Esophagus squamous epithelium (tissue), 5 donors: ENCODE measurements at regions not wholly inside any gene's neighbourhood (a gene's known extent, or its start where the extent isn't known, plus 50 kb on each side); places are given as distances from the start of the nearest gene placed in this dataset.

Experiments
- DNase-seq: peaks from one replicate; lab custom pipeline; 2025; lab: John Stamatoyannopoulos, UW
- H3K27ac ChIP-seq, 4 donors: fragments of 200-600 bp; sonication (generic); one replicate each; pipeline ENCODE4 v1.5.1; 2016 to 2019; ENCODE audit warnings: mild to moderate bottlenecking in 1 of 4
- H3K27me3 ChIP-seq, 4 donors: fragments of 200-600 bp; sonication (generic); 1 replicate in 3 of 4; 2 replicates in 1 of 4; pipeline versions ENCODE4 v1.5.1 to v1.6.0; 2017 to 2021; ENCODE audit warnings: antibody characterized with exemption in 1 of 4
- H3K36me3 ChIP-seq, 3 donors: fragments of 200-600 bp; sonication (generic); one replicate each; pipeline ENCODE4 v1.5.1; 2016 to 2019
- H3K4me1 ChIP-seq, 3 donors: fragments of 200-600 bp; sonication (generic); one replicate each; pipeline ENCODE4 v1.5.1; 2017 to 2019
- H3K4me3 ChIP-seq, 4 donors: fragments of 200-600 bp; sonication (generic); 1 replicate in 3 of 4; 2 replicates in 1 of 4; pipeline ENCODE4 v1.5.1; 2016 to 2019; ENCODE audit warnings: mild to moderate bottlenecking in 2 of 4, moderate library complexity in 1 of 4
- H3K9me3 ChIP-seq, 3 donors: fragments of 200-600 bp; sonication (generic); one replicate each; pipeline ENCODE4 v1.5.1; 2016 to 2019
- POLR2A ChIP-seq, 4 donors: fragments of 450-650 bp; IDR thresholded peaks; one replicate each; pipeline ENCODE4 v1.6.1; 2017; ENCODE audit warnings: antibody characterized with exemption in 4 of 4, mild to moderate bottlenecking in 4 of 4, moderate library complexity in 3 of 4
- WGBS, 2 donors: methylation state at CpG; one replicate each; pipeline ENCODE4 v1.1.5; 2018; 5-methylcytosine and 5-hydroxymethylcytosine counted together
- intact Hi-C: fragments of 100-400 bp; cut with DNase I; formaldehyde crosslinking; loops from one replicate; pipeline ENCODE4 v1.15.0; 2022
- TF ChIP-seq, protein P1 (sequence below), 6 experiments: fragments of 450-650 bp in 4 of 6; fragments of 200-600 bp in 2 of 6; sonication (generic) in 2 of 6; IDR thresholded peaks; one replicate each; pipeline ENCODE4 v1.5.1; 2016 to 2019; ENCODE audit warnings: antibody characterized with exemption in 6 of 6, mild to moderate bottlenecking in 4 of 6, moderate library complexity in 4 of 6
- donor health status: DM: yes; HTN: yes; CAD: no.

DNA sequence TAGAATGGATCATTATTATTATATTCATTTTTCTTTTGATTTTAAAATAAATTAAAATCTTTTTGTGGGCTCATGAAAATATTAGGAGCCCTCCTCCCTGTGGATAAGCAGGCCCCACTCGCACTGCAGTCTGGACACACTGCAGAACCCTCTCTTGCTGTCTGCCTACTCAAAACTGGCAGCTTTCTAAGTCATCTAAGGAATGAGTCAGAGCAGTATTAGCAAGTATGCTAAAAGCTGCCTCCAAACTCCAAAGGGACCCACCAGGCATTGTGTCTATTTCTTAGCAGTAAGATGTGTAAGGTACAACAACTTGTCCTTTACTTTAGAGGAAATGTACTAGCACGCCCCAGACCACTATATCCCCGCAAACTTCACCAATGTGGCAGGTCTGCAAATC, 108.8 kb downstream of the SYF2 start:
- Histone ChIP-seq H3K4me3 (no peak overlapping the region), H3K9me3 (no peaks in the 10 kb centered on the region), H3K4me1 (no peaks in the 10 kb centered on the region), H3K36me3 (no peaks in the 10 kb centered on the region), H3K27me3 (peaks cover 0 to 11% (median 0%) of the 10 kb centered on the region in 4 donors), H3K27ac (no peak overlapping the region)
- no peak for DNase-seq
- 69 to 70% methylated on average over 2 to 3 of the region's 3 CpGs for WGBS, 2 donors
- TF ChIP-seq, protein P1, sequence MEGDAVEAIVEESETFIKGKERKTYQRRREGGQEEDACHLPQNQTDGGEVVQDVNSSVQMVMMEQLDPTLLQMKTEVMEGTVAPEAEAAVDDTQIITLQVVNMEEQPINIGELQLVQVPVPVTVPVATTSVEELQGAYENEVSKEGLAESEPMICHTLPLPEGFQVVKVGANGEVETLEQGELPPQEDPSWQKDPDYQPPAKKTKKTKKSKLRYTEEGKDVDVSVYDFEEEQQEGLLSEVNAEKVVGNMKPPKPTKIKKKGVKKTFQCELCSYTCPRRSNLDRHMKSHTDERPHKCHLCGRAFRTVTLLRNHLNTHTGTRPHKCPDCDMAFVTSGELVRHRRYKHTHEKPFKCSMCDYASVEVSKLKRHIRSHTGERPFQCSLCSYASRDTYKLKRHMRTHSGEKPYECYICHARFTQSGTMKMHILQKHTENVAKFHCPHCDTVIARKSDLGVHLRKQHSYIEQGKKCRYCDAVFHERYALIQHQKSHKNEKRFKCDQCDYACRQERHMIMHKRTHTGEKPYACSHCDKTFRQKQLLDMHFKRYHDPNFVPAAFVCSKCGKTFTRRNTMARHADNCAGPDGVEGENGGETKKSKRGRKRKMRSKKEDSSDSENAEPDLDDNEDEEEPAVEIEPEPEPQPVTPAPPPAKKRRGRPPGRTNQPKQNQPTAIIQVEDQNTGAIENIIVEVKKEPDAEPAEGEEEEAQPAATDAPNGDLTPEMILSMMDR (IDR thresholded peaks at IDR 0.05): no peak
- TF ChIP-seq POLR2A (IDR thresholded peaks at IDR 0.05): no peak
- intact Hi-C loops: no loop called here

DNA sequence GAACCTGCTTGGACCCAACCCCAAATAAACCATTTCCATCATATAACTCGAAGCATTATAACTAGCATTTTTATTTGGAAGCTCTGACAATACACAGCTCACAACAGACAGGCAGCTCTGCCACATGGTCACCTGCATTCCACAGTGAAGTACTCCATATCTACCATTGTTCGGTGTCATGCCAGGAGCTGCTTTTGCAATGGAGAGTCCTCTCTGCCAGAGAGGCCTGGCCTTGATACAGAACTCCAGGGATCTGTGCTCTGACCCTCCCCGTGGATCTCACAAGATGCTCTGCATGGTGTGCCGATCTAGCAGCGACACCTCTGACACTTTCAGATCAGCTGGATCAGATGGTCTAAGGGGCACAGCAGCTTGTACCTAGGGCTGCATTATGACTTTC, 109.6 kb downstream of the SYF2 start:
- DNase-seq: no peak
- TF ChIP-seq POLR2A (IDR thresholded peaks at IDR 0.05): no peak
- TF ChIP-seq, protein P1 (IDR thresholded peaks at IDR 0.05): no peak
- no peak overlapping the region for H3K27ac ChIP-seq
- no peaks in the 10 kb centered on the region for H3K9me3 ChIP-seq
- no peak overlapping the region for H3K4me3 ChIP-seq
- H3K36me3 ChIP-seq: no peaks in the 10 kb centered on the region
- WGBS, 2 donors: 68 to 71% methylated on average over 2 to 5 of the region's 5 CpGs
- intact Hi-C loops: no loop called here
- peaks cover 0 to 11% (median 0%) of the 10 kb centered on the region in 4 donors for H3K27me3 ChIP-seq
- no peaks in the 10 kb centered on the region for H3K4me1 ChIP-seq

DNA sequence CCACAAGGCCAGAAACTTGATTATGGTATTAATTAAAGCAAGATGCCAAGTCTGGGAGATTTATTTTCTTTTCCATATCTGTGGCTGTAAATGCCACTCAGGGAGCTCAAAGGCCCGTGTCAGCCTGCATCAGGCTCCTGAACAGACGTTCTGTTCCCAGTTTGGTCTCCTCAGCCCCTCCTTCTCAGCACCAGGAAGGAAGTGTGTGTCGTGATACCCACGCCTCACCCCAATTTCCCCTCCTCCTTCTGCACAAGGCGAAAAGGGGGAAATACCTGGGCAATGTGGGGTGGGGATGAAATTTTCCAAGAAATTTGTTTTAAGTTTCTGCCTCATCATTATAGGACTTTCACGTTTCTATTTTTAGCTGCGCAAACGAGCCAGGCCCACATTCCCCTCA, 112.0 kb downstream of the SYF2 start:
- Histone ChIP-seq H3K4me1 (no peaks in the 10 kb centered on the region), H3K27me3 (peaks cover 0 to 22% (median 0%) of the 10 kb centered on the region in 4 donors), H3K4me3 (no peak overlapping the region), H3K9me3 (no peaks in the 10 kb centered on the region), H3K27ac (no peak overlapping the region), H3K36me3 (no peaks in the 10 kb centered on the region)
- no peak for DNase-seq
- TF ChIP-seq POLR2A (IDR thresholded peaks at IDR 0.05): no peak
- TF ChIP-seq, protein P1 (IDR thresholded peaks at IDR 0.05): no peak
- intact Hi-C loops: no loop called here
- WGBS, 2 donors: 30 to 38% methylated on average over 8 of the region's 8 CpGs

DNA sequence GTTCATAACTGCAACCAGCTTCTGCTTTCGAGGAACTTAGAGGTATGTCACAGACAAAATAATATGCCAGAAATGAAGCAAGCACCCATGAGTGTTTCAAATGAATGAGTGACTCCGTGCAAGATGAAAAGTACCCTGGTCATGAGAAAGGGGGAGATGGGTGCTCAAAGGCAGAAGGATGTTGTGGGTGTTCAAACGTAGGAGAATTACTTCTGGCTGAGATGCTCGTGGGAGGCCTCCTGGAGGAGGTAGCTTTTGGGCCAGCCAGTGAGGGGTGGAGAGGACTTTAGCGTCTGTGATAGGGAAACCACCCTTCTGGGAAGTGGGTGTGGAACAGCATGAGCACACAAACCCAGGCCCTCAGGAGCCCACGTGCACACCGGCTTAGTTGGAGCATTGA, 113.8 kb downstream of the SYF2 start:
- Histone ChIP-seq H3K27me3 (peaks cover 0 to 30% (median 0%) of the 10 kb centered on the region in 4 donors), H3K4me3 (no peak overlapping the region), H3K27ac (no peak overlapping the region), H3K4me1 (no peaks in the 10 kb centered on the region), H3K36me3 (no peaks in the 10 kb centered on the region), H3K9me3 (no peaks in the 10 kb centered on the region)
- no peak for DNase-seq
- TF ChIP-seq POLR2A (IDR thresholded peaks at IDR 0.05): no peak
- TF ChIP-seq, protein P1 (IDR thresholded peaks at IDR 0.05): no peak
- intact Hi-C loops: no loop called here
- WGBS, 2 donors: 57 to 79% methylated on average over 7 of the region's 7 CpGs

DNA sequence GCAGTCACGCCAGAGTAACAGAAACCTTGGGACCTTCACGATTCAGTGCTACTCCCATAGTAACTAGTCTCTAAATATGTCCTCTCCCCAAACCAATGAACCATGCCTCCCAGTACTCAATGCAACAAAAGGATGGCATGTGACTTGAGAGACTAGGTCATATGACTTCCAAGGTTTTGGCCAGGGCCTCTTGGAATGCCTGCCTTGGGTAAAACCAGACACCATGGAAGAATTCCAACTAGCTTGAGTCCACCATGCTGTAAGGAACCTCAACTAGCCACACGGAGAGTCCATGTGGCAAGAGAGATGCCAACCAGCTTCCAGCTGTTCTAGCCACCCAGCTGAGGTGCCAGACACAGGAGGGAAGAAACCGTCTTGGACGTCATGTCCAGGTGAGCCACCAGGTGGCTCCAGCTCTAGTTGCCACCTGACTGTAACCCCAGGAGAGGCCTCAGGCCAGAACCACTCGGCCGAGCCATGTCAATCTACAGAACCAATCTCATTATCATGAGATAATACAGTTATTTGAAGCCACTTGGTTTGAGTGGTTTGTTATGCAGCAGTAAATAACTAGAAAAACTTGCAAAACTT, 115.0 kb downstream of the SYF2 start:
- no peak for TF ChIP-seq POLR2A (IDR thresholded peaks at IDR 0.05)
- TF ChIP-seq, protein P1 (IDR thresholded peaks at IDR 0.05): peak in 3 of 6 experiments; percentile 14 to 52 (median 25)
- Histone ChIP-seq H3K27ac (no peak overlapping the region), H3K4me3 (no peak overlapping the region), H3K9me3 (no peaks in the 10 kb centered on the region), H3K4me1 (no peaks in the 10 kb centered on the region), H3K36me3 (no peaks in the 10 kb centered on the region), H3K27me3 (peaks cover 0 to 30% (median 0%) of the 10 kb centered on the region in 4 donors)
- 65 to 80% methylated on average over 4 to 7 of the region's 7 CpGs for WGBS, 2 donors
- intact Hi-C loops: no loop called here
- no peak for DNase-seq
